Psoas muscle (tissue), 7 donors: ENCODE measurements at regions not wholly inside any gene's neighbourhood (a gene's known extent, or its start where the extent isn't known, plus 50 kb on each side); places are given as distances from the start of the nearest gene placed in this dataset.
"Not testable (repeated sequence)": the region's sequence is repeated elsewhere in the genome, so short reads cannot be mapped to it uniquely, and the experiment has no call there.

Experiments used
- ATAC-seq, 4 donors: fragments of 200-7000 bp; cut with Tn5 transposase; one replicate each; pipeline ENCODE4 v1.9.1; 2020; ENCODE audit warnings: moderate library complexity in 3 of 4, mild to moderate bottlenecking in 2 of 4
- DNase-seq, 2 donors: peaks; one replicate each; pipeline ENCODE4 v3.0.0-alpha.2; 2020
- H3K27ac ChIP-seq: fragments of 200-600 bp; one replicate; pipeline ENCODE4 v1.8.0; 2022
- H3K27me3 ChIP-seq, 3 donors: fragments of 200-600 bp in 1 of 3; one replicate each; pipeline versions ENCODE4 v1.6.1 to v1.8.0; 2013 to 2022; ENCODE audit warnings: low read length in 2 of 3, mild to moderate bottlenecking in 2 of 3, moderate library complexity in 1 of 3; ENCODE audit not compliant: insufficient read depth in 3 of 3
- H3K36me3 ChIP-seq, 2 donors: fragments of 200-600 bp in 1 of 2; one replicate each; pipeline versions ENCODE4 v1.6.1 to v1.8.0; 2013 to 2022; ENCODE audit warnings: low read depth in 1 of 2, mild to moderate bottlenecking in 1 of 2, moderate library complexity in 1 of 2; ENCODE audit not compliant: insufficient read depth in 1 of 2
- H3K4me1 ChIP-seq: fragments of 200-600 bp; one replicate; pipeline ENCODE4 v1.8.0; 2022
- H3K4me3 ChIP-seq: fragments of 200-600 bp; one replicate; pipeline ENCODE4 v1.8.0; 2022; ENCODE audit warnings: mild to moderate bottlenecking
- H3K9me3 ChIP-seq: fragments of 200-600 bp; one replicate; pipeline ENCODE4 v1.8.0; 2022
- WGBS, 3 donors: extraction: QIAGEN DNeasy Blood & Tissue Kit; methylation state at CpG; one replicate each; pipeline versions ENCODE4 v1.1.6 to v1.1.7; 2013; 5-methylcytosine and 5-hydroxymethylcytosine counted together
- intact Hi-C, 2 donors: fragments of 100-400 bp; cut with DNase I; formaldehyde crosslinking; loops; one replicate each; pipeline versions ENCODE4 v1.11.0 to v1.14.2; 2022
- TF ChIP-seq, protein P1 (sequence below): fragments of 200-600 bp; IDR thresholded peaks from one replicate; pipeline ENCODE4 v1.8.0; 2022; ENCODE audit warnings: antibody characterized with exemption
- donor health status: healthy with polysubstance abuse.
- donor health status: DM: no; HTN: no; CAD: no; lungs with moderate emphysema.
- donor health status: Bipolar disorder and iron deficiency.
- donor health status: healthy.
- donor health status: DM: yes; HTN: yes; CAD: no.
- donor health status: DM: no; HTN: no; CAD: no.
- donor health status: DM: yes; HTN: yes; CAD: no.

DNA sequence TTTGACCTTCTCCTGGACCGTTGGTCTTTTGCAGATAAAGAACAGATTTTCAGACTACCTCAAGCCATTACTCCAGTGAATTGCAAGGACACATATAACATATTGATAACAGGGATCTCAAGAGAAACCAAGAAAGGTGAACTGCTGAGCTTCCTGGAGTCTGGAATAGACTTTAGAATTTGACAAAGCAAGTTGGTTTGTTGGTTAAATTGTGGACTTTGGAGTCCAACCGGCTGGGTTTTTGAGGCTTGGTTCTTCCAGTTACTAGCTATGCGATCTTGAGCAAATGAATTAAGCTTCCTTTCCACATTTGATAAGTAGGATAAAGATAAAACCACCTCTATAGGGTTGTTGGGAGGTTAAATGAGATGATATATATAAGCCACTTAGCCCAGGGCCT is 233.1 kb downstream of the SHQ1 start:
- Histone ChIP-seq H3K27me3 (no peaks in the 10 kb centered on the region), H3K27ac (no peak overlapping the region), H3K4me1 (no peaks in the 10 kb centered on the region), H3K36me3 (no peaks in the 10 kb centered on the region), H3K9me3 (no peaks in the 10 kb centered on the region), H3K4me3 (no peak overlapping the region)
- DNase-seq (no peak), ATAC-seq (no peak)
- intact Hi-C loops, result no loop called here
- 89 to 93% (median 90%) methylated on average over 3 of the region's 3 CpGs for WGBS, 3 donors
- TF ChIP-seq, protein P1, sequence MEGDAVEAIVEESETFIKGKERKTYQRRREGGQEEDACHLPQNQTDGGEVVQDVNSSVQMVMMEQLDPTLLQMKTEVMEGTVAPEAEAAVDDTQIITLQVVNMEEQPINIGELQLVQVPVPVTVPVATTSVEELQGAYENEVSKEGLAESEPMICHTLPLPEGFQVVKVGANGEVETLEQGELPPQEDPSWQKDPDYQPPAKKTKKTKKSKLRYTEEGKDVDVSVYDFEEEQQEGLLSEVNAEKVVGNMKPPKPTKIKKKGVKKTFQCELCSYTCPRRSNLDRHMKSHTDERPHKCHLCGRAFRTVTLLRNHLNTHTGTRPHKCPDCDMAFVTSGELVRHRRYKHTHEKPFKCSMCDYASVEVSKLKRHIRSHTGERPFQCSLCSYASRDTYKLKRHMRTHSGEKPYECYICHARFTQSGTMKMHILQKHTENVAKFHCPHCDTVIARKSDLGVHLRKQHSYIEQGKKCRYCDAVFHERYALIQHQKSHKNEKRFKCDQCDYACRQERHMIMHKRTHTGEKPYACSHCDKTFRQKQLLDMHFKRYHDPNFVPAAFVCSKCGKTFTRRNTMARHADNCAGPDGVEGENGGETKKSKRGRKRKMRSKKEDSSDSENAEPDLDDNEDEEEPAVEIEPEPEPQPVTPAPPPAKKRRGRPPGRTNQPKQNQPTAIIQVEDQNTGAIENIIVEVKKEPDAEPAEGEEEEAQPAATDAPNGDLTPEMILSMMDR, result no peak

DNA sequence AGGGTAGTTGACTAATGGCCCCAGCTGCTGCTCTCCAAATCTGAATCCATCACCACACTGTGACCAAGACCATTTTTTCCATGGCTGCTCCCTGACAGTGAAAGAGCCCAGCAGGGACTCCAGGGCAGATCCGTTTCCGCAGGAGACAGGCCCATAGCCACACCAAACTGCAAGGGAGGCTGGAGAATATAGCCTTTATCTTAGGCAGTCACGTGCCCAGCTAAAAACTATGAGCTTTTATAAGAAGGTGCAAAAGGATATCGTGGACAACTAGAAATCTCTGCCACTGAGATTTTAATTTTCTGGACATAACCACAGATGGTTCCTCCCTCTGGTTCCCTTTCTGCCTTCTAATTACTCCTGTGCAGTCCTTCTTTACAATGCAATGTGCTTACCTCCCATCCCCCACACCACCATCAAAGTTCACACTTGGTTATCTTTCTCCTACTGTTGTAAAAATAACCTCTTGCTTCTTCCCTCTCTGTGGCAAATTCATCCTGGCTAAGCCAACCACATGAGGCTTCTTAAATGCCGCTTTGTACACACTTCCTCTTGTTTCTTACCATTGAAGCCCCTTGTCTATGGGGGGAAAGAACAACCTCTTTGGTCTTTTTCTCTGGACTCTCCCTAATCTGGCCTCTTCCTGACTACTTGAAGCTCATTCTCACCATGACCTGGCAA is 233.7 kb downstream of the SHQ1 start:
- H3K27ac ChIP-seq, result no peak overlapping the region
- no peaks in the 10 kb centered on the region for H3K27me3 ChIP-seq
- DNase-seq (no peak), ATAC-seq (no peak)
- no peaks in the 10 kb centered on the region for H3K9me3 ChIP-seq
- TF ChIP-seq, protein P1, result no peak
- intact Hi-C loops, result no loop called here
- no peaks in the 10 kb centered on the region for H3K36me3 ChIP-seq
- no peak overlapping the region for H3K4me3 ChIP-seq
- H3K4me1 ChIP-seq, result no peaks in the 10 kb centered on the region
- 86 to 91% (median 88%) methylated on average over 5 of the region's 5 CpGs for WGBS, 3 donors

DNA sequence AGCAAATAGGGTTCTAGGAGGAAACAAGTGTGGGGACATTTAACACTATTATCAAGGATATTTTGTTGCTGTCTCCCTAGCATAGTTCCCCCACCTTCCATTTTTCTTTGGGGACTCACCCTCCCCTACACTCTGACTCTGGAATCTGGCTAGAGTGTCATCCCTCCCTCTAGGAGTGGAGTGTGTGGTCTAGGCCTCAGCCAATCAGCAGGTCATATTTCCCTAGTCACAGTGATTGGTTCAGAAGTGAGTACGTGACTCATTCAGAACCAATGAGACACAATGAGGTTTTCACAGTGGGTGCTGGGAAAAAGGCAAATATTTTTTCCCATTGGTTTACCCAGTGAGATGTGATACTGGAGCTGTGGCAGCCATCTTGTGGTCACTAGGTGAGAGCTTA is 234.4 kb downstream of the SHQ1 start:
- Histone ChIP-seq H3K4me1 (no peaks in the 10 kb centered on the region), H3K36me3 (no peaks in the 10 kb centered on the region), H3K27me3 (no peaks in the 10 kb centered on the region), H3K4me3 (no peak overlapping the region), H3K9me3 (no peaks in the 10 kb centered on the region), H3K27ac (no peak overlapping the region)
- intact Hi-C loops, result no loop called here
- ATAC-seq, result no peak
- TF ChIP-seq, protein P1, result no peak
- WGBS, 3 donors, result 96 to 100% (median 97%) methylated on average over 1 of the region's 1 CpG
- DNase-seq, result no peak

DNA sequence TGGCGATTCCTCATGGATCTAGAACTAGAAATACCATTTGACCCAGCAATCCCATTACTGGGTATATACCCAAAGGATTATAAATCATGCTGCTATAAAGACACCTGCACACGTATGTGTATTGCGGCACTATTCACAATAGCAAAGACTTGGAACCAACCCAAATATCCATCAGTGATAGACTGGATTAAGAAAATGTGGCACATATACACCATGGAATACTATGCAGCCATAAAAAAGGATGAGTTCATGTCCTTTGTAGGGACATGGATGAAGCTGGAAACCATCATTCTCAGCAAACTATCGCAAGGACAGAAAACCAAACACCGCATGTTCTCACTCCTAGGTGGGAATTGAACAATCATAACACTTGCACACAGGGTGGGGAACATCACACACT is 239.1 kb downstream of the SHQ1 start:
- ATAC-seq, H3K4me1 ChIP-seq, H3K36me3 ChIP-seq, intact Hi-C loops, DNase-seq, H3K27ac ChIP-seq, H3K27me3 ChIP-seq, H3K4me3 ChIP-seq, H3K9me3 ChIP-seq: not testable (repeated sequence)
- 94 to 97% (median 97%) methylated on average over 5 of the region's 5 CpGs for WGBS, 3 donors

DNA sequence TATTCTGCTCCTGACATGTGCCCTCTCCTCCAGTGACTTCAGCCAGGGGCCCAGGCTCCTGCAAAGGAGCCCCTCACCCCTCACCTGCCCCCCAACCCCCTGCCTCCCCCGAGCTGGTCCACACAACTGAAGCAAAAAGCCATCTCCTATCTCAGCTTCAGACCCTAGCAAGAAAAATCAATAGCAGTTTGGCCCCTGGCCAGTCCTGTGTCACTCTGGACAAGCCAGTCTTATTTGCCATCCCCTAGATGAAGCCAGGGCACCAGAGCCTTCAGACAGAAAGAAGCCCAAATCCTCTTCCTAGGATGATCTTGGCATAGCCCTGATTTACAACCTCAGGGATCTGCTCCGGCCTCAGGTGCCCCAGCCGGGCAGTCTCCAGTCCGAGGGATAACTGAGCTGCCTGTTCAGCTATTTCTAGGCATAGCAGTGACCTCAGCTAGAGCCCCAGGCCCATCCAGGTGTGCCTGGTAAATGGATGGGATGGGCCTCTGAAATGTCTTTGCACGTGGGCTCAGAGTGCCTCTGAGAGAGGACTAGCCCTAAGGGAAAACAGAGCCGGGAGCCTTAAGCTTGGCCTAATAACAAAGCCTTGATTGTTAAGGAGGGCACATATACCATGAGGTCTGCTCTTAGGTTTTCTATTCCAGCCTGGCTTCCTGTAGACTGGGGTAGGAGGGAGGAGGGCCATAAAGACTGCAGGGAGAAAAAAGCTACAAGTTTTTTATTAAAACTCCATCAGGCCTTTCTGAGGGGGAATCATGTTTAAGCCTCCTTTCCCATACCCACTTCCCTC is 242.0 kb downstream of the SHQ1 start:
- no peak for DNase-seq
- WGBS, 3 donors, result 91 to 94% (median 92%) methylated on average over 6 of the region's 6 CpGs
- intact Hi-C loops, result no loop called here
- Histone ChIP-seq H3K4me3 (no peak overlapping the region), H3K27ac (no peak overlapping the region), H3K36me3 (no peaks in the 10 kb centered on the region), H3K4me1 (no peaks in the 10 kb centered on the region), H3K27me3 (no peaks in the 10 kb centered on the region), H3K9me3 (no peaks in the 10 kb centered on the region)
- no peak for ATAC-seq
- TF ChIP-seq, protein P1, result no peak
